Activated CD8-positive, alpha-beta T cell treated with anti-CD3 and anti-CD28 coated beads for 36 hours (primary cell): ENCODE measurements at regions not wholly inside any gene's neighbourhood (a gene's known extent, or its start where the extent isn't known, plus 50 kb on each side); places are given as distances from the start of the nearest gene placed in this dataset.
"Not testable (repeated sequence)": the region's sequence is repeated elsewhere in the genome, so short reads cannot be mapped to it uniquely, and the experiment has no call there.

Source experiments
- ATAC-seq: fragments of 200-7000 bp; cut with Tn5 transposase; one replicate; pipeline ENCODE4 v1.10.0; 2021; ENCODE audit warnings: mild to moderate bottlenecking, moderate library complexity
- CTCF ChIA-PET: fragments of 350-600 bp; sonication (Branson Sonifier 250); formaldehyde crosslinking; loops from one replicate; lab custom pipeline; 2021; ENCODE audit warnings: antibody characterized with exemption; lab: Charles Lee
- POLR2A ChIA-PET: fragments of 350-600 bp; sonication (Branson Sonifier 250); formaldehyde crosslinking; loops from one replicate; lab custom pipeline; 2021; ENCODE audit warnings: antibody characterized with exemption; lab: Charles Lee
- DNase-seq: peaks from one replicate; pipeline ENCODE4 v3.0.0-alpha.2; 2020
- H3K27ac Mint-ChIP-seq: one replicate; pipeline ENCODE4 v1.8.0; 2021; ENCODE audit warnings: mild to moderate bottlenecking, mixed read lengths
- H3K27me3 Mint-ChIP-seq: one replicate; pipeline ENCODE4 v1.8.0; 2021; ENCODE audit warnings: mixed read lengths
- H3K36me3 Mint-ChIP-seq: one replicate; pipeline ENCODE4 v1.8.0; 2021; ENCODE audit warnings: low read depth, mixed read lengths
- H3K4me1 Mint-ChIP-seq: one replicate; pipeline ENCODE4 v1.8.0; 2021; ENCODE audit warnings: low read depth, mixed read lengths
- H3K4me3 Mint-ChIP-seq: one replicate; pipeline ENCODE4 v1.8.0; 2021; ENCODE audit warnings: mild to moderate bottlenecking, moderate library complexity, mixed read lengths
- H3K9me3 Mint-ChIP-seq: one replicate; pipeline ENCODE4 v1.8.0; 2021; ENCODE audit warnings: mixed read lengths
- intact Hi-C: fragments of 100-400 bp; cut with micrococcal nuclease; formaldehyde crosslinking; loops from one replicate; pipeline ENCODE4 v1.10.0; 2022
- TF ChIP-seq, protein P1 (sequence below): fragments of 200-600 bp; IDR thresholded peaks from one replicate; pipeline ENCODE4 v1.8.0; 2022; ENCODE audit warnings: antibody characterized with exemption, mild to moderate bottlenecking

DNA sequence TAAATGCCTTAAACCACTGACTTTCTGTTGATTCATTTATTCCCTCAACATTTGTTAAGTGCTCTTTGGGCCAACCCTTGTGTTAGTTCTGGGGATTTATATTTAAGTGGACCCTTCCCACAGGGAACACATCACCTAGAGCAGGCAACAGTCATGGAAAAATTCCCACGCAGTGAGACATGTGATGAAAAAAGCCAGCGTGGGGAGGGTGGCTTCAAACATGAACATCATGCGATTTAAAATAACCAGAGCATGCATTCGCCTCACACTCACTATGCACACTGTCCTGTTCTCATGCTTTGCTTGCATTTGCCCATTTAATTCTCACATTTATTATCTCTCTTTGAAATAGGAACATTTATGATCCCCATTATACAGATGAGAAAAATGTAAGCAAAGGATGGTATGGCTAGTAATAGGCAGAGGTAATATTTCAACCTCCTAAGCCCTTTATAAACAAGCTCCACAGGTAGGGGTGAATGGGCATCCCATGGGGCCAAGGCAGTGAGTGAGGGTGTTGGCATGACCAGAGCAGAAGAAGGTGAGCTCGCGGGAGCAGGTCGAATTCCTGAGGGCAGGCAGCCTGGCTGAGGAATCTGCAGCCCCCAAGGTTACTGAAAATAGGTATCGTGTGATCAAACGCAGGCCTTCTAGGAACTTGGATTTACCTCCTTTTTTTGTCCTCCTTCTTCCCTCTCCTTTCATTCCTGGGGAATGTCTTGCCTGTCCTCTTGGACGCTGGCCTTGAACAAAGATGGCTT lies 297.8 kb downstream of the MYCN start:
- TF ChIP-seq, protein P1, sequence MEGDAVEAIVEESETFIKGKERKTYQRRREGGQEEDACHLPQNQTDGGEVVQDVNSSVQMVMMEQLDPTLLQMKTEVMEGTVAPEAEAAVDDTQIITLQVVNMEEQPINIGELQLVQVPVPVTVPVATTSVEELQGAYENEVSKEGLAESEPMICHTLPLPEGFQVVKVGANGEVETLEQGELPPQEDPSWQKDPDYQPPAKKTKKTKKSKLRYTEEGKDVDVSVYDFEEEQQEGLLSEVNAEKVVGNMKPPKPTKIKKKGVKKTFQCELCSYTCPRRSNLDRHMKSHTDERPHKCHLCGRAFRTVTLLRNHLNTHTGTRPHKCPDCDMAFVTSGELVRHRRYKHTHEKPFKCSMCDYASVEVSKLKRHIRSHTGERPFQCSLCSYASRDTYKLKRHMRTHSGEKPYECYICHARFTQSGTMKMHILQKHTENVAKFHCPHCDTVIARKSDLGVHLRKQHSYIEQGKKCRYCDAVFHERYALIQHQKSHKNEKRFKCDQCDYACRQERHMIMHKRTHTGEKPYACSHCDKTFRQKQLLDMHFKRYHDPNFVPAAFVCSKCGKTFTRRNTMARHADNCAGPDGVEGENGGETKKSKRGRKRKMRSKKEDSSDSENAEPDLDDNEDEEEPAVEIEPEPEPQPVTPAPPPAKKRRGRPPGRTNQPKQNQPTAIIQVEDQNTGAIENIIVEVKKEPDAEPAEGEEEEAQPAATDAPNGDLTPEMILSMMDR = no peak
- DNase-seq (no peak), ATAC-seq (no peak)
- Mint-ChIP-seq H3K4me1 (no peaks in the 10 kb centered on the region), H3K9me3 (no peaks in the 10 kb centered on the region), H3K4me3 (no peak overlapping the region), H3K27ac (no peak overlapping the region), H3K36me3 (no peaks in the 10 kb centered on the region), H3K27me3 (peaks cover 4% of the 10 kb centered on the region)
- ChIA-PET POLR2A (no interaction called here), CTCF (no interaction called here)
- intact Hi-C loops = no loop called here

DNA sequence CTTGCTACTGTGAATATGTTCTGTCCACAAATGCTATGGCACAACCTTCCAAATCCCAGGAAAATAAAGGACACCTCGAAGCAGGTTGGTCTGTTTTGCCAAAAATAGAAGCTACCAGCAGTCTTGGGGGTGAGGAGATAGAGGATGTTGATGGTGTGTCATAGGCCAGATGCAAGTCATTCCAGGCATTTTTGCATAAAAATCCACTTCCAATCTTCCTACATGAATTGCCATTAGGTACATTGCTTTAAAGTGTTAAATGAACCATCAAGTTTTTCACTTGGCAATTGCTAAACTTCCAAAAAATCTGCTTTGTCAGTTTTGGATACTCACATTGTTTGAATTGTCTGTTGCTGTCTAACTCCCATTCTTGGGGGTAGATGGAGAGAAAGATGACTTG lies 295.4 kb downstream of the MYCN start:
- CTCF ChIA-PET = no interaction called here
- intact Hi-C loops = no loop called here
- no peaks in the 10 kb centered on the region for H3K4me1 Mint-ChIP-seq

DNA sequence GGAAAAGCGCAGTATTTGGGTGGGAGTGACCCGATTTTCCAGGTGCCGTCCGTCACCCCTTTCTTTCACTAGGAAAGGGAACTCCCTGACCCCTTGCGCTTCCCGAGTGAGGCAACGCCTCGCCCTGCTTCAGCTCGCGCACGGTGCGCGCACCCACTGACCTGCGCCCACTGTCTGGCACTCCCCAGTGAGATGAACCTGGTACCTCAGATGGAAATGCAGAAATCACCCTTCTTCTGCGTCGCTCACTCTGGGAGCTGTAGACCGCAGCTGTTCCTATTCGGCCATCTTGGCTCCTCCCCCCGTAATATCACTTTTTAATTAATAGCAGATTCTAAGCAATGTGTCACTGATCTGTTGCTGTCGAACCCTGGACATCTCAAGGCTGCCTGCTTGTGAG lies 294.9 kb downstream of the MYCN start:
- H3K4me3 Mint-ChIP-seq, H3K9me3 Mint-ChIP-seq, H3K4me1 Mint-ChIP-seq, intact Hi-C loops, H3K36me3 Mint-ChIP-seq, H3K27ac Mint-ChIP-seq, POLR2A ChIA-PET, ATAC-seq, CTCF ChIA-PET, H3K27me3 Mint-ChIP-seq, DNase-seq: not testable (repeated sequence)

More for the DNA sequence above, 295.4 kb downstream of the MYCN start:
- DNase-seq (no peak), ATAC-seq (no peak)
- POLR2A ChIA-PET = no interaction called here
- H3K27ac Mint-ChIP-seq = no peak overlapping the region
- H3K4me3 Mint-ChIP-seq = no peak overlapping the region
- TF ChIP-seq, protein P1 = no peak
- H3K36me3 Mint-ChIP-seq = no peaks in the 10 kb centered on the region
- peaks cover 4% of the 10 kb centered on the region for H3K27me3 Mint-ChIP-seq
- H3K9me3 Mint-ChIP-seq = no peaks in the 10 kb centered on the region

- TF ChIP-seq, protein P1 = no peak
- H3K9me3 Mint-ChIP-seq = no peaks in the 10 kb centered on the region
- POLR2A ChIA-PET = no interaction called here
- H3K4me1 Mint-ChIP-seq = no peaks in the 10 kb centered on the region
- no peak for DNase-seq
- no peak for ATAC-seq
- intact Hi-C loops = no loop called here
- H3K4me3 Mint-ChIP-seq = no peak overlapping the region
- CTCF ChIA-PET = no interaction called here
- H3K27me3 Mint-ChIP-seq = no peaks in the 10 kb centered on the region
- no peaks in the 10 kb centered on the region for H3K36me3 Mint-ChIP-seq
- H3K27ac Mint-ChIP-seq = no peak overlapping the region
Measured at GRCh38 chr2:16228951-16229350, 288.6 kb downstream of the MYCN start.

DNA sequence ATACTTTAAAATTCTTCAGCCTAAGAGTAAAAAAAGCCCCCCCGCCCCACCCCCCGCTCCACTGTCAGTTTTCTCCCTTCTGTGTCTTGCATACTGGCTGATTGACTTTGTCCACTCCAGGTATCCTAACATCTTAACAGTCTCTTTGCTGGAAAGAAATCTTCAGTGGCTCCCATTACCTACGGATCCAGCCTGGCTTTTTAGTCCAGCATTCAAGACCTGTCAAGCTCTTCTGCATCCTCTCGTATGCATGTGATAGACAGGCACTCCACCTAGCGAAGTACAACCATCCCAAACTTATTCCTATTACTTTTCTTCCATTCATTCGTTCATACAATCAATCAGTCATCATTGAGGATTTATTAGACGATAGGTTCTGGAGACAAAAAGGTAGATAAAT lies 288.1 kb downstream of the MYCN start:
- no peak for DNase-seq
- H3K27me3 Mint-ChIP-seq = no peaks in the 10 kb centered on the region
- intact Hi-C loops = no loop called here
- CTCF ChIA-PET = no interaction called here
- ATAC-seq = no peak
- POLR2A ChIA-PET = no interaction called here
- H3K27ac Mint-ChIP-seq = no peak overlapping the region
- TF ChIP-seq, protein P1 = no peak
- no peaks in the 10 kb centered on the region for H3K36me3 Mint-ChIP-seq
- H3K4me1 Mint-ChIP-seq = no peaks in the 10 kb centered on the region
- H3K9me3 Mint-ChIP-seq = no peaks in the 10 kb centered on the region
- H3K4me3 Mint-ChIP-seq = no peak overlapping the region
